GM18507 (cell line): ENCODE measurements at regions not wholly inside any gene's neighbourhood (a gene's known extent, or its start where the extent isn't known, plus 50 kb on each side); places are given as distances from the start of the nearest gene placed in this dataset.

Experiments used
- DNase-seq: peaks from one replicate; pipeline ENCODE4 v3.0.0; 2011; ENCODE audit warnings: low read depth; ENCODE audit not compliant: insufficient read length; ENCODE audit errors: extremely low spot score
- FAIRE-seq: peaks from 2 replicates; lab custom pipeline; 2011; peaks lifted over from hg19 to GRCh38; lab: Jason Lieb, UNC

- FAIRE-seq (no peak), DNase-seq (no peak)
Measured at GRCh38 chr2:129765678-129766351, 213.7 kb upstream of the RAB6C start.

DNA sequence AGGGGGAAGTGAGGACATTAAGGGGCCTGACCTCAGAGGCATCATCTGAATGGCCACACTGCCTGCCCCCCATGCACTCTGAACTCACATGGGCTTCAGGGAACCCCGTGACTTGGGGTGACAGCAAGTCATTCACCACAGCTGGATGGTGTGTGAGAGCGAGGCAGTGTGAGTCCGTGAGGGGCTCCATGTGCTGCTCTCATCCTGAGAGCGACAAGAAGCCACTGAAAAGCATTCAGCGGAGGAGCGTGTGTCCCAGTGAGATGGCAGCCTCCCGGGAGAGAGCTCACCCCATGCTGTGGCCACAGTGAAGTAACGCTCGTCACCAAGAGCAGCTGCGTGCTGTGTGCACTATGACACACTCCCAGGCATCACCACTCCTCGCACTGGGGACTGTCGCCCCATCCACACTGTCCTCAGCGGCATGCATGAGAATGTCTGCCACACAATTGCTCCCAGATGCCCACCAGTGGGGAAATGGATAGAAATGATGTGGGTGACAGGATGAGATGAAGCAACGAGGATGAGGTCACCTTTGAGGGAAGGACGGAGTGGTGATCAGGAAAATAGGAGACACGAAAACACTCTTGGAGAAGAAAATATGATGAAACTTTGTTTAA is 213.0 kb upstream of the RAB6C start:
- no peak for DNase-seq
- no peak for FAIRE-seq

- DNase-seq (no peak), FAIRE-seq (no peak)
Measured at GRCh38 chr2:129767346-129768035, 212.0 kb upstream of the RAB6C start.

DNA sequence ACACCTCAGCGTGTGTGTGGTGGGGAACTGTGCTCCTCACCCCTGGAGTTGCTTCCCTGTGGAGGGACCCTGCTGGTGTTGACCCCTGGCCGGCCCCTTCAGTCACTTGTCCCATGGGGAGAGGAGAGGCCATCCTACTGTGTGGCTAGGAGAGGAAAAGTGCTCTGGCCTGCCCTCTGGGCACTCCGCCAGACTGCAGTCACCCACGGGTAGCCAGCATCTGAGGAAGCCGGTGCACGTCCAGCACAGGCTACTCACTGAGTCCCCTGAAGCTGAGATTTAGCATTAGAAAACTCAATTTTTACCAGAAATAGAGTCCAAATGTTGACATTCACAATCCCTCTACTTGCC is 211.5 kb upstream of the RAB6C start:
- no peak for FAIRE-seq

DNA sequence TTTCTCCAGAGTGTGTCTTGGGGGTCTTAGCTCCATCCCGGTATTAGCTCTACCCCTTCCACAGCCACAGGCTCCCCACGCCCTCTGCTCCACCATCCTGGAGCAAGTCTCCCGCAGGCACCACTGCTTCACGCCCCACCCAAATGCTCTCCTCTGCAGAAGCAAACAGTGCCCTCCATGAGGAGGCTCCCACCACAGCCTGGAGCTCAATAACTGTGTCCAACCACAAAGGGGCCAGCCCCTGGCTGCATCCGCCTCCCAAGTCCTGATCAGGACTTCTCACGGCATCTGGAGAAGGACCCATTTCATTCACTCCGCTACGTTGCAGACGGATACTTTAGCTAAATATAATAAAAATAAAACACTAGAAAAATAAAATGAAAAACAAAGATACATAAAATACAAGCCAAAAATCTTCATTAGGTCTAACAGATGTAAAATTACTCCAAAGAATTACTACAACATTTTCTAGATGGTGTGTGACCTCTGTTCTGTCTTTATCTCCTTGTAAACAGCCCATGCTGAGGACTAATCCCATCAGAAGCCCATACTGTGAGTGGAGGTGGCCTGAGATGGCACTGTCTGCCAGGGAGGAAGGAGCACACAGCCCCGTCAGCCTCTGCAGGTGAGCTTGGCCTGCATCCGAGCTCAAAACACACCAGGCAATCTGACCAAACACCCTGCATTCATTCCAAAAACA is 210.8 kb upstream of the RAB6C start:
- DNase-seq, result no peak

More for the DNA sequence above, 211.5 kb upstream of the RAB6C start:
- DNase-seq, result no peak

DNA sequence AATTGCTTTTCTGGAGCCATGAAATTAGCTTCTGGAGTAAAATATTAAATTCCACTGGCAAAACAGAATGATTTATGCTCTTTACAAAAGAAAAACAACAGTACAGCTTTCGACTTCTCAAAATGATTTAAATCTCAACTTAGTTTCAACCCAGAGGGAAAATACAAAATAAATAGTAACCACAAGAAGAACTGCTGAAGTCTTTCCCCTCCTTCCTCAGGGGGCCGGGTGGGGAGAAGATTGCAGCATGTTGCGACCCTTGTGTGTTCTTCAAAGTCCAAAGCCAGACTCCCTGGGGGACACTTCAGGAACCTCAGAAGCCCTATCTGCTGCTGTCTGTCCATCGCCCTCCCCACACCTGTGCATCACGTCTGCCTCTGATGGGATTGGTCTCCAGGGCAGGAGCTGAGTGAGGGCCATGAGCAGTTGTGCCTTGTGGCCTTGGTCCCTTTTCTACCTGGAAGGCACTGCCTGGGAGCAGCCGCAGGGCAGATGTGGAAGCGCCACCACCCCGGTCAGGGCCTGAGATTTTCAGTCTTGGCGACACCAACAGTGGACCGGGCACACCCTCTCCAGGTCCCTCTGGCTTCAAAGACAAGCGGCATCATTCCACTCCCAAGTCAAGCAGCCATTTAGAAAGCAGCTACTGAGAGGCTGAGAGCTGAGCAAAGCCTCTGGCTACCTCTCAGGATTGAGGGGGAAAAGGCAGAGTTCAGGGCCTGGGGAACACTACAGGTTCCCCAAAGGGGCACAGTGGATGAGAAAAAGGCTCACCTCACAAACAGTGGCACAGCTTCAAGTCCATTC is 210.1 kb upstream of the RAB6C start:
- DNase-seq (no peak), FAIRE-seq (no peak)

More for the DNA sequence above, 210.8 kb upstream of the RAB6C start:
- no peak for FAIRE-seq

DNA sequence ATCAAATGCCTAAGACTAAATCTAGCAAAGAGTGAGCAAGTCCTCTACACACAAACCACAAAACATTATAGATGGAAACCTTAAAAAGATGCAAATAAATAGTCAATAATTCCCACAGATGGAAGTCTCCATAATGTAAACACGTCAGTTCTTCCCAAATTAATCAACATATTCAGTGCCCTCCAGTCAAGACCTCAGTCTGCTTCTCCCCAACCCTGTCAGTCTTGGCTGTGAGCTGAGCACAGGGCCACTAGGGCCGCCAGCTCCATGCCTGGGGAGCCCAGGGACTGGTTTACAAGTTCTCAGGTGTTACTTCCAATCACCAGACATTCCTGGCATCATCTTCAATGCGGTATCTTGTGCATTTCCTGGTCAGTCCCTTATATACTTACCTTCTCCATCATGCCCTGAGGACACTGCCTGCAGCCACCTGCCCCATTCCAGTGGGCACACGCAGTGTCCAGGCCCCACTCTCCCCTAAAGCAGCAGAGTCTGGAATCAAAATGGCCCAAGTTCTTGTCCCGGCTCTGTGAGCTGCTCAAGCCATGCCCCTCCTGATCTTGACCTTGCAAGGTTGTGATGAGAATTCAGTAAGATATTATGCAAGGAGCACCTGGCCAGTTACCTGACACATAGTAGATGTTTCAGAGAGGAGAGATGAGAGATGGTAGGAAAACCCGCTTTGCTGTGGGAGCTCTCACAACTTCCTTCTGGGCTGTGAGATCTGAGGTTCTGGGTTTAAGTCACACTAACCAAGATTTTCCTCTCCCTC is 207.9 kb upstream of the RAB6C start:
- FAIRE-seq (no peak), DNase-seq (no peak)

DNA sequence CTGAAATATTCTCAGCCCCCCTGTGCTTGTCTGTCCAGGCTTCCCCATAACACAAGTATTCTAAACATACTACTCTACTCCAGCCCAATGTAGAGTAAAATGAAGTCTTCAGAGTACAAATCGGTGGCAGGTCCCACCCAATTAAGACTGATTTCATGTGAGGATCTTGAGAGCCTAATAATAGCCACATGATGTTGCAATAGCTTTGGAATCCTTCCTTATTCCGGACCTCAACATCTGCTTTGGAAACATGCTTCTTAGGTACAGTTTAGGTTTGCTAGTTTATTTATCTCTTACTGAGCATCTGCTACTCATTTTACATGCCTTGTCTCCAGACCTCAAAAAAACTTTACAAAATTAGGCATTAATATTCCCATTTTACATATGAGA is 207.3 kb upstream of the RAB6C start:
- FAIRE-seq (no peak), DNase-seq (no peak)

DNA sequence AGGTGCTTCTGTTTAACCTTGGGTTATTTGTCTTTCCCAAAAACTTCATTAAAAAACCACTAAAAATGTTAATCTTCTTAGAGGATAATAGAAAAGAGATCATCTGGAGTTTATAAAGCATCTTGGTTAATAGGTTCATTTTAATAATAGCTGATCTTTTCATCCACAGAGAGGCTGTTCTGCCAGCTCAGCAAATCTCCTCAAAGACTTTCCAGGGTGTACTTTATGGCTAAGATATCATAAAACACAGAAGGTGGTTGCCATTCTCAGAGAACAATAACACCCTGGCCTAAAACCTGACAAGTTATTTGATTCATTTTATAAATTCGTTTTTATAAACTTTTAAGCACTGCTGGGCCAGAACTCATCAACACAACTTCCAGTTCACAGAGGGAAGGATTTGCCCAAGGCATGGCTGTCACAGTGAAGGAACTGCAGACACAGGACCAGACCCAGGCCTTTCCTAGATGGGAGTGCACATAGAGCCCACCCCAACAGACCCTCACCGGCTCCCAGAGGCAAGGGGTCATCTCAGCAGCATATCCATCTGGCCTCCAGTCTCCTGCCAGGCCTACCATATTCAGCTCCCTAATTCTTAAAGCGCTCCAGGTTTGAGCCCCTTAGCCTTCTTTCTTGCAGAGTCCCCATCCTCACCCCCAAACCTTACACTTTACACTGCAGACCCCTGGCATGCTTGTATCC is 203.4 kb upstream of the RAB6C start:
- FAIRE-seq (no peak), DNase-seq (no peak)

DNA sequence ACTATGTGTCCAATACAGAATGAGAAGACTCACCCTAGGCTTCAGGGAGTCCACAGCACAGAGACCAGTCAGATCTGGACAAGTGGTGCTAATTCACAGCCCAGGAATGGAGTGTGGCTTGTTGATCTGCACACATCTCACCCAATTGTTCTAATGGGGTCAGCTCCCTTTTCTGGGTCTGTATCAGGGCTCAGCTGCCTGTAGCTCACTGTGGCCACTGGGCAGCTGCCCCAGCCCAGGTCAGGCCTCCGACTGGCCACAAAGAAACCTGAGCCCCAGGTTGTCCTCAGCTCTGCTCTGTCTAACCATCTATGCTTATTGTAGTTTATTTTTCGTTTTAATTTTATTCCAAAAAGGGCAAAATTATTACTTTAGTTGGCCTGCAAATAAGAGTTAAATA is 202.3 kb upstream of the RAB6C start:
- FAIRE-seq (no peak), DNase-seq (no peak)

DNA sequence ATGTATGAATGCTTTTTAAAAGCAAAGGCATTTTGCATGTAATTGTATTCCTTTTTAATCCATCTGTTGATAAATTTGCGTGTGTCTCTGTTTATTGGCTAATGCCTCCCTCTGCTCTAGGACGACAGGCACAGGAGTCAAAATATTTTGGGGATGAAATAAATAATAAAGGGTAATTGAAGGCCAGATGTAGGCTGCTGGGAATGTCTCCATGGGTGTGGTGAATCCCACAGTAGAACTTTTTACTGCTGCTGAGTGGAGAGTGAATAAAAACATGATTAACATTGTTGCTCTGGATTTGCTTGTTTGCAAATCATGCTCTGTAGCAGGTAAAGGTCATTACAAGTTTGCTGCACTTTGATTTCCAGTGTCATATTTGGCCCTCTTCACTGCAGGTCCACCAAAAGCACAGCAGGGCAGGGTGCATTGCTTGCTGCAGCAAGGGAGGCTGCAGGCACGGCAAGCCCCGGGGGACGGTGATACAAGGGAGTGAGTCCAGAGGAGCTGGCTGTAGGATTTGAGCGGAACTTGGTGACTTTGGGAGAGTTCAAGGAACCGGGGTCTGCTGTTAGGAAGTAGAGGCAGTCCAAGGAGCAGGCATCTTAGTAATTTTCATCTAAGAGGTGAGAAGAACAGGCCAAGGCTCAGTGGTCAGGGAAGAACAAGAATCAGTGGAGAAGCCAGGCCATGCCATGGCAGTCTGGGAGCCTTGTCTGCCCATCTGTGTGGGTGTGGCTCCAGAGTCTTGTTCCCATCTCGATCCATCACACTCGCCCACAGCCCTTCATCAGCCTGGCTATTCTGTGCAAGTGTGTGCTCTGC is 201.5 kb upstream of the RAB6C start:
- no peak for DNase-seq
- FAIRE-seq, result no peak

DNA sequence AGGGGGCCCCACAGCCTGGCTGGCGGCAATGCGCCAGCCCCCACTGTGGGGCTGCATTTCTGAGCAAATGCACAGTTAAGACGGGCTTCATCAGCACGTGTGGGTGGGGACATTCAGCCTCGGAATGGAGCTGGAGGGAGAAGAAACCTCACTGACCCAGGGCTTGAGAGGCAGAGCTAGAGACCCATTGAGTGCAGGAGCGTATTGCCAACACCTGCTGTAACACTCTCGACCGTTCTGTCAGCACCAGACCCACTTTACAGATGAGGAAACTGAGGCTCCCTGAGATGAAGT is 200.9 kb upstream of the RAB6C start:
- no peak for FAIRE-seq
- no peak for DNase-seq

DNA sequence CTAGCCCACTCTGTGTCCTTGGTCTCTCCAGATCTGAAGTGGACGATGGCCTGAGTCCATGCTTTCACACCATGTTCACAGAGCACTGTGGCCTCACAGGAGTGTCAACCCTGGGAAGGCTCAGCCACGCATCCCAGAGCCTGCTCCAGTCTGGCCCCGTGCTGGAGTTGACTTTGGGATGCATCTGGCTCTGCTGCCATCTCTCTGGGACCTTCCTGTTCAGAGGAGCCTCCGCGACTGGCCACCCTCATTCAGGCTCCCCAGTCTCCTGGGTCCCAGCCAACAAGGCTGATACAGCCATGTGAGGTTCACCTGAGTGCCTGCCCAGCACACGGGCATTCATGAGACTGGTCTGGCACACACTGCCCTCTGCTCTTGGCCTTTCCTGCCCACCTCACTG is 199.7 kb upstream of the RAB6C start:
- DNase-seq (no peak), FAIRE-seq (no peak)

- FAIRE-seq (no peak), DNase-seq (no peak)
Measured at GRCh38 chr2:129780316-129781270, 198.9 kb upstream of the RAB6C start.

- no peak for DNase-seq
- no peak for FAIRE-seq
Measured at GRCh38 chr2:129781749-129782632, 197.5 kb upstream of the RAB6C start.

- no peak for DNase-seq
Measured at GRCh38 chr2:129782633-129782990, 196.9 kb upstream of the RAB6C start.

More at GRCh38 chr2:129782633-129782990, 196.9 kb upstream of the RAB6C start:
- FAIRE-seq, result no peak
